GM18520 (cell line): ENCODE measurements at regions not wholly inside any gene's neighbourhood (a gene's known extent, or its start where the extent isn't known, plus 50 kb on each side); places are given as distances from the start of the nearest gene placed in this dataset.
"Not testable (repeated sequence)": the region's sequence is repeated elsewhere in the genome, so short reads cannot be mapped to it uniquely, and the experiment has no call there.

Experiments
- ATAC-seq: cut with Tn5 transposase; IDR thresholded peaks from one replicate; pipeline ENCODE4 v1.9.1; 2021; ENCODE audit not compliant: unreplicated experiment

DNA sequence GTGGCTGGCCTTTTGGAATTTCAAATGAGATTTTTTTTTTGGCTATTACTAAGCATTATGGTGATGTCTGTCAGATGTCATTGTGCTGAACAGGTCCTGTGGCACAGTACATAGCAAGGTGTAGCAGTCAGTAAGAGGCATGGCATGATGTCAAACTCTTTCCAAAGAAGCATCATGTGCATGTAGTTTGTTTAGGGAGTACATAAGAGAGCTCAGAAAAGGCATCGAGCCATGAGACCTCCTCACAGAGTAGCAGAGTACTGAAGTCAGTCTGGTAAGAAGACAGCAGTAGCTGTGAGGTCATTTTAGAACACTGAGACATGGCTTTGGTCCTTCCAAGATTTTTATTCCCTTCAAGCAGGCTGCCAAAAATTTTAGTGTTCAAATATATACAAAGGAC, 134.9 kb upstream of the SPRED1 start:
- no peak for ATAC-seq

GRCh38 chr15:38119865-38120264, 132.8 kb upstream of the SPRED1 start:
- ATAC-seq: not testable (repeated sequence)

- ATAC-seq: no peak
These were observed 125.3 kb upstream of the SPRED1 start for GRCh38 chr15:38127306-38127771.

DNA sequence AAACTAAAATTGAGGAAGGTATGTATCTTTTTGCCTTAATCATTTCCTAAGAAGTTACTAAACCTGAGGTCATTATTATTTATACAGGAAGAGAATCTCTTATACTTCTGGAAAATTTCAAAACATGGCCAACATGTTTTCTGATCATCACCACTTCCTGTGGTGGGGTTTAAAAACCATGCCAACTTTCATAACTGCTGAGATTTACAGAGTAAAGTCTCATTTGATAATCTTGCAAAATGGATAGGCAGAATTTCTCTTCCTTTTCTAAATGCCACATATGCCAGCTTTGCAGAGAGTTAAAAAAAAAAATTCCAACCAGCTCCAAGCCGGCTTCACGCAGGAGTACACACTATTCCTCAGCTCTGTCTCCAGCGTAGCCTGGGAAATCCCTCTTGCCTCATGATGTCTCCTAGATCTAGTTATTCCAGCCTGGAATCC, 124.3 kb upstream of the SPRED1 start:
- ATAC-seq: no peak

GRCh38 chr15:38128921-38129320, 123.7 kb upstream of the SPRED1 start:
- ATAC-seq: no peak

GRCh38 chr15:38129531-38130204, 123.0 kb upstream of the SPRED1 start:
- ATAC-seq: peak; percentile 44

- ATAC-seq: no peak
These were observed 122.5 kb upstream of the SPRED1 start for GRCh38 chr15:38130205-38130567.

DNA sequence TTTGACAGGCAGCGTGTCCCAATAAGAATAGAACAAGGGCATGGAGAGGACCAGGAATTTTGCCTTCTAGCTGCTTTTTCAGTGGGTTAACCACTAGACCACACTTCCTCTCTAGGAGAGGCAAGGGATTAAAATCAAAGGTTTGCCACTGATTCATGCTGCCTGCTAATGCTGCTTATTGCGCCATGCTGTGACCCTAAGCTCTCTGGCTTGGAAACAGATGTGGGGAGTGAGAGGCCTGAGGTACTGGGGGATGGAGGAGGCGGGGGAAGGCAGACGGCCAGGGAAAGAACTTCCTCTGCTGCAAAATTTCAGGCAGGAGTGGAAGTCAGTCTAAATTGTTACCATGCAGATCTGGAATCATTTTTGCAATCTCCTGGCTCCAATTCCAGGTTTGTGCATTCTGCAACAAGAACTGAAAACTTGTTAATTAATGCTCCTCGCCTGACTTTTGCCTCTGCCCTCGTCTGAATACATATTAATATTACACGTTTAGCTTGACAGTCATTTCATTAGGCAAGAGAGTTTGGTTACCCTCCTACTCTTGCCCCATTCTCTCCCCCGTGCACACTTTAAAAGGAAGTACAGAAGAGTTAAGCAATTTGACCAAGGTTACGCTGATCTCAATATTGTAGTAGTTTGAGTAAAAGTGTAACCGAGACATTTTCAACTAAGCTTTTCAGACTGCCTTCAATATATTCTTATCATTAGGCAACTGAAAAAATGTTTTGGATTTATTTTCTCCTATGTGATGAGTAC, 121.7 kb upstream of the SPRED1 start:
- peak; percentile 51 for ATAC-seq

GRCh38 chr15:38134252-38134651, 118.4 kb upstream of the SPRED1 start:
- ATAC-seq: no peak

DNA sequence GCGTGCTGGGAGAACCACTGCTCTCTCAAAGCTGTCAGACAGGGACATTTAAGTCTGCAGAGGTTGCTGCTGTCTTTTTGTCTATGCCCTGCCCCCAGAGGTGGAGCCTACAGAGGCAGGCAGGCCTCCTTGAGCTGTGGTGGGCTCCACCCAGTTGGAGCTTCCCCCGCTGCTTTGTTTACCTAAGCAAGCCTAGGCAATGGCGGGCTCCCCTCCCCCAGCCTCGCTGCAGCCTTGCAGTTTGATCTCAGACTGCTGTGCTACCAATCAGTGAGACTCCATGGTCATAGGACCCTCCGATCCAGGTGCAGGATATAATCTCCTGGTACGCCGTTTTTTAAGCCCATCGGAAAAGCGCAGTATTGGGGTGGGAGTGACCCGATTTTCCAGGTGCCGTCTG, 110.4 kb upstream of the SPRED1 start:
- ATAC-seq: not testable (repeated sequence)

DNA sequence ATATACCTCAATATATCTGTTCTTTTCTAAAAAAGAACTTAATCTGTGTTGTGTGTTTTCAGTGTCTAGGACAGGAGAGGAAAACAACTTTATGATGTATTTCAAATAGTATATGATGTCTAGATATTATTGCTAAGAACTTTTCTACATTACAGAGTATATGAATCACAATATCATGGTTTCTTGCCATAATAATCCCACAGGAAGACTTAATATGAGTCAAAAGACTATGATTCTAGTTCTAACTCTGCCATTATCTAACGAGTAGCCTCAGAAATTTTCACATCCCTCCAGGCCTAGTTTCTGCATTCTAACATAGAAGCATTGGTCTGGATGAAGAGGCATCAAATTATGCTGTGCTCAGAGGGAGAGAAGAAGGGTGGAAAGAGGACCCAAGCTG, 107.7 kb upstream of the SPRED1 start:
- ATAC-seq: no peak

DNA sequence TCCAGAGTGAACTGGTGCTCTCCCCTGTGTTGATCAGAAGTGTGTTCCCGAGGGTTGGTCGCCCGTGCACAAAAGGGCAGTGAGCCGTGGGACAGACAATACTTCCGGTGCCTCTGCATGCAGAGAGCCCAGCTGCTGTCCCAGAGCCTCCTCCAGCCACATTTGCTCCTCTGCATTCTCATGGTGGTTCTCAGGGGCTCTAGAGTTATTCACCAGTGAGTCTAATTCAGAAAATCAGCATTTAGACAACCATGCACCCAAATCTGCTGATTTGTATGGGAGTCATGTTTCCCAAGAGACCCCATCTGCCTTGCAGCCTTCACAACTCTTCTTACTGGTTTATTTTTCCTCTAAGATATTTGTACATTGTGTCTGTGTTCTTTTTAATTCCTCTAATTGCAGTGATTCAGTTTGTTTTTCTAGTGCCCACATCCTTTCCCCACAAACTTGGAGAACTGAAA, 107.0 kb upstream of the SPRED1 start:
- ATAC-seq: no peak

- ATAC-seq: no peak
These were observed 105.4 kb upstream of the SPRED1 start for GRCh38 chr15:38147246-38147645.

DNA sequence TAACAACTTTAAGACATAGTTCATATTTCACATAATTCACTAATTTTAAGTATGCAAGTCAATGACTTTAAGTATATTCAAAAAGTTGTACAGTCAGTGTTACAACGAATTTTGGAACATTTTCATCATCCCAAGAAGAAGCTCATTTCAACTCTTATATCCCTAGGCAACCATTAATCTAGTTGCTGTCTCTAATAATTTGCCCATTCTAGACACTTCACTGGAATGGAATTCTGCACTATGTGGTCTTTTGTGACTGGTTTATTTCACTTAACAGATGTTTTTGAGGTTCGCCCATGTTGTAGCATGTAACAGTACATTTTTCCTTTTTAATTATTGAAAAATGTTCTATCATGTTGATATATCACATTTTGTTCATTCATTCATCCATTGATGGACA, 104.2 kb upstream of the SPRED1 start:
- no peak for ATAC-seq

- no peak for ATAC-seq
These were observed 103.3 kb upstream of the SPRED1 start for GRCh38 chr15:38149315-38149714.

DNA sequence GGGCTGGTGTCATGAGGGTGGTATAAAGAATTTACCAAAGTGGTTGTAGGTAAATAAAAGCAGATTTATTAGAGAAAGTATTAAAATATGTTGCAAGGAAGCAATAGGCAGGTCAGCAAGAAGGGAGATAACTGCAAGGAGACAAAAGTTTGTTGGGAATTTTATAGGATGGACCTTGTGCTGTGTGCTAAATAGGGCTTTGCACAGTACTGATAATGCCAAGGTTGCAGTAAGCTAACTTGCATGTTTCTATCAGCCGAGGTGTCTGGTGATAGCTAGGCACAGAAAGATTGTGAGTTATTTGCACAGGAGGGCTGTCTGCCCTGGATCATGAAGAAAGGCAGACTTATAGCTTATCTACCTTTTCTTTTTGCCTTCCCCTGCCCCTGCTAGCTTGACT, 102.5 kb upstream of the SPRED1 start:
- ATAC-seq: no peak

DNA sequence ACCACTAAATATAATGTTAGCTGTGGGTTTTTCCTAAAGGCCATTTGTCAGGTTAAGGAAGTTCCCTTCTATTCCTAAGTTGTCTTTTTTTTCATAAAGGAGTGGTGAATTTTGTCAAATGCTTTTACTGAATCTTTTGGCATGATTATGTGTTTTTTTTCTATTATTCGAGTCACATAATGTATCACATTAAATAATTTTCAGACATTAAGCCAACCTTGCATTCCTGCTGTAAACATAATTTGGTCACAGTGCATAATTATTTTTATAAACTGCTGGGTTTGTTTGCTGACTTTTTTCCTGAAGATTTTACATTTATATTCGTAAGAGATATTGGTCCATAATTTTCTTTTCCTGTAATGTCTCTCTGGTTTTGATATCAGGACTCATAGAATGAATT, 101.8 kb upstream of the SPRED1 start:
- no peak for ATAC-seq

GRCh38 chr15:38153781-38154180, 98.9 kb upstream of the SPRED1 start:
- no peak for ATAC-seq

DNA sequence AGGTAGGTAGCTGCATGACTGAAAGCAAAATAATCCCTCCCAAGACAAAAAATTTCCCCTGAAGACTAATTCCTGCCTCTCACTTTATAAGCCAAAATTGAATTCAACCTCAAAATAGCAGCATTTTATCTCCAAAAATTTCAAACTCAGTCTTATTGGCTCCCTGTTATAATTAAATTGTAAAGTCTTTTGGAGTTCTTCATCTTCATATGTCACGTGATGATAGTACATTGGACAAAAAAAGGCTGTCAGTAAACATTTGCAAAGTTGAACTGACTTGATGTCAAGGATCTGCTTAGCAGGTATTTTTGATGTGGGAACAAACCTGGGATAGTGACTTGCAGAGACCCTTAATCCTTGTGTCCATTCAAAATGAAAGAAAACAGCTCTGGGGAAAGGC, 98.4 kb upstream of the SPRED1 start:
- no peak for ATAC-seq

- ATAC-seq: no peak
These were observed 97.8 kb upstream of the SPRED1 start for GRCh38 chr15:38154837-38155236.

DNA sequence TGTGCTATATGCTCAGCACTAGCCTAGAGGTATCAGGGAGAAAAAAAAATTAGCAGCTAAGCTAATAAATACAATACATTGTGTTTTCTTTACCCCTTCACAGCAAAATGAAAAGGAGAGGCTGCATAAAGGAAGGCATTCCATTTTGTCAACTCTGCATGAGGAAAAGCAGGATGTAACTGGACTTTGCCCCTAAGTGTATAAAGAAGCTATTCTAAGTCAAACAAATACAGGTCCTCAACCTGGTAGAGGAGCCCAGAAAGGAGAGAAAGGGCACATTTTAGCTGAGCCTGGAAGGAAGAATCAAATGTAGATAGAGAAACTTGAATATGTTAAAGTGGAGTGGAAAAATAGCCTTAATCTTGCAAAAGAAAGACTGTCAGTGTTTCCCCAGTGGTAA, 89.0 kb upstream of the SPRED1 start:
- no peak for ATAC-seq

DNA sequence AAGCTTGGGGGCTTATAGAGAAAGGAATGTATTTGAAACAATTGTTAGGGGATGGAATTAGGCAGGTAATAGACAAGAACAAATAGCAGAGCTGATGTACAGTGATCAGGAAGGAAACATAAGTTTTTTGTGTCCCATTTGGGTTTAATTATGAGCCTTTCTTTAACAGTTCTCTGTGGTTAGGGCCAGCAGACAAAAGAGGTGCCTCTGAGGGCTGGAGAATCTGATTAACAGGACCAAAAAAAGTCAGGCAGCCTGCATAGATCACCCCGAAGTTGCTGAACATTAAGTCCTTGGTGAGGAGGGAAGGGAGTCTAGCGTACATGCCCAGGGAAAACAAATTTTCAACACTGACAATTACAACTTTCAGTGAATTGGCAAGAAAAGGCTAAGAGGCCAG, 88.6 kb upstream of the SPRED1 start:
- no peak for ATAC-seq
